Bronchial epithelial cell (primary cell): ENCODE measurements at regions not wholly inside any gene's neighbourhood (a gene's known extent, or its start where the extent isn't known, plus 50 kb on each side); places are given as distances from the start of the nearest gene placed in this dataset.
"Not testable (repeated sequence)": the region's sequence is repeated elsewhere in the genome, so short reads cannot be mapped to it uniquely, and the experiment has no call there.

Source experiments
- DNase-seq: peaks from one replicate; pipeline ENCODE4 v3.0.0-alpha.2; 2010; ENCODE audit warnings: low read depth
- FAIRE-seq: peaks from 2 replicates; lab custom pipeline; 2011; peaks lifted over from hg19 to GRCh38; lab: Jason Lieb, UNC
- H3K27me3 ChIP-seq: 2 replicates; pipeline ENCODE4 v1.5.1; 2011; ENCODE audit warnings: low read length; ENCODE audit not compliant: control insufficient read depth, insufficient read depth
- H3K36me3 ChIP-seq: 2 replicates; pipeline ENCODE4 v1.5.1; 2011; ENCODE audit warnings: low read length; ENCODE audit not compliant: control insufficient read depth, insufficient read depth
- H3K4me3 ChIP-seq: 2 replicates; pipeline ENCODE4 v1.5.1; 2011; ENCODE audit warnings: mild to moderate bottlenecking, low read depth, low read length, control low read depth
- CTCF ChIP-seq: IDR thresholded peaks from 2 replicates; pipeline ENCODE4 v1.5.1; 2011; ENCODE audit warnings: mild to moderate bottlenecking, moderate library complexity, low read length, control low read depth, inconsistent platforms; ENCODE audit not compliant: insufficient read depth, severe bottlenecking

- FAIRE-seq = no peak
- H3K4me3 ChIP-seq = no peak overlapping the region
- no peaks in the 10 kb centered on the region for H3K36me3 ChIP-seq
- no peaks in the 10 kb centered on the region for H3K27me3 ChIP-seq
- peak; percentile 53 for DNase-seq
- TF ChIP-seq CTCF = no peak
These were observed 473.1 kb downstream of the PDZRN4 start for GRCh38 chr12:41661141-41661765.

- no peak for FAIRE-seq
- no peak for TF ChIP-seq CTCF
These were observed 468.3 kb downstream of the PDZRN4 start for GRCh38 chr12:41656454-41656853.

GRCh38 chr12:41653386-41654326 is 465.5 kb downstream of the PDZRN4 start:
- H3K36me3 ChIP-seq = no peaks in the 10 kb centered on the region
- DNase-seq (no peak), FAIRE-seq (no peak)
- no peak overlapping the region for H3K4me3 ChIP-seq
- TF ChIP-seq CTCF = no peak
- H3K27me3 ChIP-seq = no peaks in the 10 kb centered on the region

More at GRCh38 chr12:41656454-41656853, 468.3 kb downstream of the PDZRN4 start:
- Histone ChIP-seq H3K36me3 (no peaks in the 10 kb centered on the region), H3K27me3 (no peaks in the 10 kb centered on the region), H3K4me3 (no peak overlapping the region)
- no peak for DNase-seq

GRCh38 chr12:41652981-41653380 is 464.9 kb downstream of the PDZRN4 start:
- no peak for FAIRE-seq
- TF ChIP-seq CTCF = no peak
- no peaks in the 10 kb centered on the region for H3K27me3 ChIP-seq
- no peak for DNase-seq
- H3K36me3 ChIP-seq = no peaks in the 10 kb centered on the region
- no peak overlapping the region for H3K4me3 ChIP-seq

- TF ChIP-seq CTCF = no peak
- H3K4me3 ChIP-seq = no peak overlapping the region
- no peaks in the 10 kb centered on the region for H3K36me3 ChIP-seq
- DNase-seq = no peak
- no peaks in the 10 kb centered on the region for H3K27me3 ChIP-seq
- FAIRE-seq = no peak
These were observed 457.5 kb downstream of the PDZRN4 start for GRCh38 chr12:41645624-41646023.

- not testable (repeated sequence) for H3K27me3 ChIP-seq, H3K36me3 ChIP-seq, H3K4me3 ChIP-seq, DNase-seq, FAIRE-seq
These were observed 454.7 kb downstream of the PDZRN4 start for GRCh38 chr12:41642808-41643207.
